Duodenal mucosa (tissue), 2 donors: ENCODE measurements at regions not wholly inside any gene's neighbourhood (a gene's known extent, or its start where the extent isn't known, plus 50 kb on each side); places are given as distances from the start of the nearest gene placed in this dataset.
A peak's percentile ranks its signal among the peaks of the same experiment; 100 is the strongest.
"Not testable (repeated sequence)": the region's sequence is repeated elsewhere in the genome, so short reads cannot be mapped to it uniquely, and the experiment has no call there.

Experiments
- H3K27ac ChIP-seq: one replicate; pipeline ENCODE4 v1.7.0; 2013; ENCODE audit warnings: low read depth, low read length
- H3K27me3 ChIP-seq, 2 donors: one replicate each; pipeline ENCODE4 v1.7.0; 2013; ENCODE audit warnings: low read length in 2 of 2, control low read depth in 1 of 2; ENCODE audit not compliant: insufficient read depth in 2 of 2, control insufficient read depth in 1 of 2
- H3K36me3 ChIP-seq, 2 donors: one replicate each; pipeline ENCODE4 v1.7.0; 2013; ENCODE audit warnings: low read length in 2 of 2, control low read depth in 1 of 2; ENCODE audit not compliant: insufficient read depth in 2 of 2, control insufficient read depth in 1 of 2
- H3K4me1 ChIP-seq, 2 donors: one replicate each; pipeline ENCODE4 v1.7.0; 2013; ENCODE audit warnings: low read length in 2 of 2, control low read depth in 1 of 2; ENCODE audit not compliant: insufficient read depth in 2 of 2, control insufficient read depth in 1 of 2
- H3K4me3 ChIP-seq, 2 donors: one replicate each; pipeline ENCODE4 v1.7.0; 2013; ENCODE audit warnings: low read length in 2 of 2, low read depth in 1 of 2
- H3K9ac ChIP-seq, 2 donors: one replicate each; pipeline ENCODE4 v1.7.0; 2013; ENCODE audit warnings: low read length in 2 of 2, low read depth in 1 of 2
- H3K9me3 ChIP-seq, 2 donors: one replicate each; pipeline ENCODE4 v1.7.0; 2013; ENCODE audit warnings: low read length in 2 of 2, control low read depth in 1 of 2; ENCODE audit not compliant: control insufficient read depth in 1 of 2

DNA sequence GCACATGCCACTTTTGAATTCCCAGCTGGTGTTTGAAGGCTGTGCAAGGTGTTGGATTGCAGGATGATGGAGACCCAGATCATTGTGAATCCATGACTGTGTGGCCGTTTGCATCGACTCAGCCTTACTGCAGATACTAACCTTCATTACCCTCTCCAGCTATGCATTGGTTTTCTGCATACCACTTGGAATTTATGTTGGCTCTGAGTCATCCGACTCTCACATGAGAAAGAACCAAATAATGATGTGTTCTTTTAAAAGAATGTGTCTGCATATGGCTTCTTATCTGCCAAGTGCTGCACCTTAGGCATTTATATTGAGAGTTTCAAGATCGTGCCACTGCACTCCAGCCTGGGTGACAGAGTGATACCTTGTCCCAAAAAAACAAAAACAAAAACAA is 106.7 kb upstream of the PRKX start:
- Histone ChIP-seq H3K27ac (no peak overlapping the region), H3K4me3 (no peak overlapping the region), H3K9me3 (no peaks in the 10 kb centered on the region), H3K9ac (no peak overlapping the region), H3K36me3 (peaks cover 0 to 11% of the 10 kb centered on the region in 2 donors), H3K27me3 (no peaks in the 10 kb centered on the region), H3K4me1 (no peaks in the 10 kb centered on the region)

DNA sequence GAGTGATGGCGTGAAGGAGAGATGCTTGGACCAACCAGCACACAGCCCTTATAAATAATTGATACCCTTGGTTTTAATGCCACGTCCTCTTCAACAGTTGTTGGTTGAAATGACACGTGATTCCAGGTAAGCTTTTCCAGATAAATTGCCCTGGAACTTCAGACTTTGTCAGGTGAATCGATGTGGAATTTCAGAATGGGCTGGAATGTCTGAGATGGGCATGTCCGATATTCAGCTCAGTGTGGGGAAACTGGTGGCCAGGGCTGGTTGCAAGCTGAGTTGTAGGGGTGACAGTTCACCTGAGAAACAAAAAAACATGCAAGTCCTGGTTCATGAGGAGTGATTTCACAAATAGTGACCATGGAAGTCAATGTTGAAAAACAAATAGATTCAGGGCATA is 104.0 kb upstream of the PRKX start:
- H3K27me3 ChIP-seq, H3K4me1 ChIP-seq, H3K9ac ChIP-seq, H3K4me3 ChIP-seq, H3K9me3 ChIP-seq, H3K27ac ChIP-seq, H3K36me3 ChIP-seq: not testable (repeated sequence)

- Histone ChIP-seq H3K27ac (peak overlapping the region; percentile 85), H3K36me3 (peaks cover 0 to 4% of the 10 kb centered on the region in 2 donors), H3K9me3 (no peaks in the 10 kb centered on the region)
Observed at GRCh38 chrX:3815896-3816664, 102.6 kb upstream of the PRKX start.

DNA sequence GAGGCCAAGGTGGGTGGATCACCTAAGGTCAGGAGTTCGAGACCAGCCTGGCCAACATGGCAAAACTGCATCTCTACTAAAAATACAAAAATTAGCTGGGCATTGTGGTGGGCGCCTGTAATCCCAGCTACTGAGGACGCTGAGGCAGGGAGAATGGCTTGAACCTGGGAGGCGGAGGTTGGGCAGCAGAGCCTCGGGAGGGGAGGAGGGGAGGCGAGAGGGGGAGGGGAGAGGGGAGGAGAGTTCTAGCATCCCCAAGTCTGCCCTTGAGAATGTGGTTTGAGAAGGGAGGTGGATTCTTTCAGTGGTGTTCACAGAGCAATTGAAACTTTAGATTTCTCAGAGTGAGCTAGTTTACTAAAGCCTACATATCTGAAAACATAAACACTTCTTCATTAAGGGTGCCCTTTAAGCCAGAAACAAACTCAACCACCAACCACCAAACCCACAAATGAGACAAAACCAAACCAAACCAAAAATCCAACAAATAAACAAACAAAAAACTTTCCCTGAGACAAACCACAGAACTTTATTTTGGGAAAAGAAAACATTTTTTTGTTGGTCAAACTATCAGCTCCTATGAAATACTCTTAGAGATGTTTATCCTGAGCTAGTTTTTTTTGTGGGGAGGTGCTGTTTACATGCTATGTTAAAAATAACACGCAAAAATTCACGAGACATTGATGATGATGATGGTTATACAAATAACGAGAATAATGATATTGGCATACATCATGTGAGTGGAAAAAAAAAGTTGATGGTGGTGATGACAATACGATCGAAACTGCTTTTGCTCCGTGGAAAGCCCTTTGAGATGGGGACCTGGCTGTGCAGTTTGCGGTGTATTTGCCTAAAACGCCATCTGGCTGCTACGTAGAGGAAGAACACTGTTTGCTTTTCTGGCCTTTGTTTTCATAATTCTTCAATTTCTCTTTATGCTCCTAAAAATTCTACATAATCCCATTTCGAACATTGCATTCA is 98.2 kb upstream of the PRKX start:
- no peak overlapping the region for H3K27ac ChIP-seq

More at GRCh38 chrX:3815896-3816664, 102.6 kb upstream of the PRKX start:
- H3K27me3 ChIP-seq, result no peaks in the 10 kb centered on the region
- H3K4me3 ChIP-seq, result peak overlapping the region; percentile 60 to 62
- H3K4me1 ChIP-seq, result no peaks in the 10 kb centered on the region
- peak overlapping the region; percentile 48 to 54 for H3K9ac ChIP-seq

DNA sequence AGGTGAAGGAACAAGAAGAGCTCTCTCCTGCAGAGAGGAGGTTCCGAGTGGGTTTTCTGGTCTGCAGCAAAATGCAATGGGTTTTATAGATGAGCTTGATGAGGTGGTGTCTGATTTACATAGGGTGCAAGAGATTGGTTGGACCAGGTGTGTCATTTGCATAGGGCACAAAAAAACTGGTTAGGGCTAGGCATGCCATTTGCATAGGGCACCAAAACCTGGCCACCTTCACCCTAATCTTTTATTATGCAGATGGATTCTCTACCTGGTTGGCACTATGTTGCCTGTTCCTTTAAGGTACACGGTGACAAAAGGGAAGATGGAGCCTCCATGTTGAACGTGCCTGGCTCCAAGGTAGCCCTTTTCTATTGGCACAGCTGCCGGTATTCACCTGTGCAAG is 94.5 kb upstream of the PRKX start:
- H3K9me3 ChIP-seq, result no peaks in the 10 kb centered on the region
- no peaks in the 10 kb centered on the region for H3K4me1 ChIP-seq
- no peaks in the 10 kb centered on the region for H3K27me3 ChIP-seq
- H3K36me3 ChIP-seq, result no peaks in the 10 kb centered on the region
- H3K27ac ChIP-seq, result no peak overlapping the region
- no peak overlapping the region for H3K4me3 ChIP-seq
- no peak overlapping the region for H3K9ac ChIP-seq

More for the DNA sequence above, 98.2 kb upstream of the PRKX start:
- no peaks in the 10 kb centered on the region for H3K4me1 ChIP-seq
- no peaks in the 10 kb centered on the region for H3K36me3 ChIP-seq
- H3K4me3 ChIP-seq, result no peak overlapping the region
- H3K9me3 ChIP-seq, result no peaks in the 10 kb centered on the region
- no peaks in the 10 kb centered on the region for H3K27me3 ChIP-seq
- no peak overlapping the region for H3K9ac ChIP-seq

GRCh38 chrX:3806630-3807029 is 93.2 kb upstream of the PRKX start:
- Histone ChIP-seq H3K27me3 (no peaks in the 10 kb centered on the region), H3K27ac (no peak overlapping the region), H3K4me3 (no peak overlapping the region), H3K4me1 (no peaks in the 10 kb centered on the region), H3K9me3 (no peaks in the 10 kb centered on the region), H3K36me3 (no peaks in the 10 kb centered on the region), H3K9ac (no peak overlapping the region)

DNA sequence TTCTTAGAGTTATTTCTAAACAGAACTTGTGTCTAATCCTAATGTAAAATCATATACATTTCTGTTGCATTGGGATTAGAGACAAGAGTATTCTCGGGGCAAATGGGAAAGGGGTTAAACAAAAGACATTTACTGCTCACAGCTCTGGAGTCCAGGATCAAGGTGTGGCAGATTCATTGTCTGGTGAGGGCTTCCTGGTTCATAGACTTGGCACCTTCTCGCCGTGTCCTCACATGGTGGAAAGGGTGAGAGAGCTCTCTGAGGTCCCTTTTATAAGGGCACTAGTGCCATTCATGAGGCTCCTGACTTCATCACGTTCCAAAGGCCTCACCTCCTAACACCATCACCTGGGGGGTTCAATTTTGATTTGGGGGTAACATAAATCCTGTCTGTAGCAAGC is 90.3 kb upstream of the PRKX start:
- H3K36me3 ChIP-seq, result no peaks in the 10 kb centered on the region
- no peak overlapping the region for H3K27ac ChIP-seq
- no peaks in the 10 kb centered on the region for H3K4me1 ChIP-seq
- H3K9ac ChIP-seq, result no peak overlapping the region
- H3K27me3 ChIP-seq, result no peaks in the 10 kb centered on the region
- H3K9me3 ChIP-seq, result no peaks in the 10 kb centered on the region
- H3K4me3 ChIP-seq, result no peak overlapping the region

DNA sequence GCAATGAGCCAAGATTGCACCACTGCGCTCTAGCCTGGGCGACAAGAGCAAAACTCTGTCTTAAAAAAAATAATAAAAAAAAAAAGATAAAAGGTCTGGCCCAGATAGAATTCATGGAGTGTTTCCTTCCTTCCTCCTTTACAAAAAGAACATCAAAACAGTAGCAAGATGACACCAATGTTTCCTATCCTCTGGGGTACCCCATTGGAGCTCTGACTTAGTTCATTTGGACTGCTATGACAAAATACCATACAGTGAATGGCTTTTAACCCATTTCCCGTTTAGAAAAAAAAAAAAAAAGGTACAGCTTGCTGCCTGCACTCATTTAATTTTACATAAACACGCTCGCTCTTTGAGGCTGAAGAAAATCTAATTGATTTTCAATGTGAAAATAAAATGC is 89.9 kb upstream of the PRKX start:
- H3K27ac ChIP-seq, result no peak overlapping the region
- H3K4me1 ChIP-seq, result no peaks in the 10 kb centered on the region
- no peaks in the 10 kb centered on the region for H3K27me3 ChIP-seq
- H3K9ac ChIP-seq, result no peak overlapping the region
- no peak overlapping the region for H3K4me3 ChIP-seq
- H3K9me3 ChIP-seq, result no peaks in the 10 kb centered on the region
- no peaks in the 10 kb centered on the region for H3K36me3 ChIP-seq

- H3K4me1 ChIP-seq, H3K36me3 ChIP-seq, H3K27me3 ChIP-seq, H3K27ac ChIP-seq, H3K9ac ChIP-seq, H3K4me3 ChIP-seq, H3K9me3 ChIP-seq: not testable (repeated sequence)
Observed at GRCh38 chrX:3795411-3795810, 82.0 kb upstream of the PRKX start.

- Histone ChIP-seq H3K4me1 (no peaks in the 10 kb centered on the region), H3K27ac (no peak overlapping the region), H3K9me3 (no peaks in the 10 kb centered on the region), H3K4me3 (no peak overlapping the region), H3K36me3 (no peaks in the 10 kb centered on the region), H3K9ac (no peak overlapping the region), H3K27me3 (no peaks in the 10 kb centered on the region)
Observed at GRCh38 chrX:3791449-3791848, 78.0 kb upstream of the PRKX start.
